ENCODE measurements at regions not wholly inside any gene's neighbourhood (a gene's known extent, or its start where the extent isn't known, plus 50 kb on each side); places are given as distances from the start of the nearest gene placed in this dataset.

DNA sequence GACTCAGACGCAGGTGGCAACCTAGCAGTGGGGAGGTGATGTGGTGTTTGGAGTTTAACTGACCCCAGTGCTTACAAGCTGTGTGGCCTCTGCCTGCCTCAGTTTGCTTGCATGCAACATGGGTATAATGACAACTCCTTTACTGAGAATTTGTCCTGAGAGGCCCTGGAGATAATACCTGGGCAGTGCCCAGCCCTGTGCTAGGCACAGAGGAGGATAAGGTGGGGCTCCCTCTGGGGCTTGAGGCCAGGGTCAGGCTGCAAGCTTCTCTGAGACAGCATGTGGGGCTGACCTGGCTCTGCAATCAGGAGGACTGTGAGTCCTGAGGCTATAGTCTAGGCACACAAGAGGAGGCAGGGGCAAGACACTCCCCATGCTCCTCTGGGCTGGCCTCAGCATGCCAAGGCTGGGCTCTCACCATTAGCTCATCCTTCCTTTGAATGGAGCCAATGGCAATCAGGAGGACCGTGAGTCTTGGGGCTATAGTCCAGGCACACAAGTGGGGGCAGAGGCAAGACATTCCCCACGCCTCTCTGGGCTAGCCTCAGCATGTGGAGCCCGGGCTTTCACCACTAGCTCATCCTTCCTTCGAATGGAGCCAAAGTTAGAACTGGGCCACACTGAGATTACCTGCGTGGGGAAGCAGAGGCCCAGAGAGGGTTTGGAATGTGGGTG, 147.9 kb downstream of the RPS24 start:
- TF ChIP-seq, protein P1, sequence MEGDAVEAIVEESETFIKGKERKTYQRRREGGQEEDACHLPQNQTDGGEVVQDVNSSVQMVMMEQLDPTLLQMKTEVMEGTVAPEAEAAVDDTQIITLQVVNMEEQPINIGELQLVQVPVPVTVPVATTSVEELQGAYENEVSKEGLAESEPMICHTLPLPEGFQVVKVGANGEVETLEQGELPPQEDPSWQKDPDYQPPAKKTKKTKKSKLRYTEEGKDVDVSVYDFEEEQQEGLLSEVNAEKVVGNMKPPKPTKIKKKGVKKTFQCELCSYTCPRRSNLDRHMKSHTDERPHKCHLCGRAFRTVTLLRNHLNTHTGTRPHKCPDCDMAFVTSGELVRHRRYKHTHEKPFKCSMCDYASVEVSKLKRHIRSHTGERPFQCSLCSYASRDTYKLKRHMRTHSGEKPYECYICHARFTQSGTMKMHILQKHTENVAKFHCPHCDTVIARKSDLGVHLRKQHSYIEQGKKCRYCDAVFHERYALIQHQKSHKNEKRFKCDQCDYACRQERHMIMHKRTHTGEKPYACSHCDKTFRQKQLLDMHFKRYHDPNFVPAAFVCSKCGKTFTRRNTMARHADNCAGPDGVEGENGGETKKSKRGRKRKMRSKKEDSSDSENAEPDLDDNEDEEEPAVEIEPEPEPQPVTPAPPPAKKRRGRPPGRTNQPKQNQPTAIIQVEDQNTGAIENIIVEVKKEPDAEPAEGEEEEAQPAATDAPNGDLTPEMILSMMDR (IDR thresholded peaks at IDR 0.05; ENCODE audit: low read length), result no peak
- TF ChIP-seq EZH2 (IDR thresholded peaks at IDR 0.05; ENCODE audit: borderline replicate concordance, low read length), result no peak
